Retinal pigment epithelial cell (primary cell): ENCODE measurements at regions not wholly inside any gene's neighbourhood (a gene's known extent, or its start where the extent isn't known, plus 50 kb on each side); places are given as distances from the start of the nearest gene placed in this dataset.
"Not testable (repeated sequence)": the region's sequence is repeated elsewhere in the genome, so short reads cannot be mapped to it uniquely, and the experiment has no call there.

Source experiments
- DNase-seq: peaks from one replicate; pipeline ENCODE4 v3.0.0-alpha.2; 2010; ENCODE audit warnings: low read depth
- H3K4me3 ChIP-seq: 2 replicates; pipeline ENCODE4 v1.5.1; 2011; ENCODE audit warnings: mild to moderate bottlenecking, low read length, control low read depth, moderate library complexity
- TF ChIP-seq, protein P1 (sequence below): conservative IDR thresholded peaks from 2 replicates; pipeline ENCODE4 v1.5.1; 2011; ENCODE audit warnings: low read depth, low read length, control low read depth, inconsistent platforms

GRCh38 chr4:97270051-97270450, 873.2 kb downstream of the STPG2 start:
- TF ChIP-seq, protein P1, sequence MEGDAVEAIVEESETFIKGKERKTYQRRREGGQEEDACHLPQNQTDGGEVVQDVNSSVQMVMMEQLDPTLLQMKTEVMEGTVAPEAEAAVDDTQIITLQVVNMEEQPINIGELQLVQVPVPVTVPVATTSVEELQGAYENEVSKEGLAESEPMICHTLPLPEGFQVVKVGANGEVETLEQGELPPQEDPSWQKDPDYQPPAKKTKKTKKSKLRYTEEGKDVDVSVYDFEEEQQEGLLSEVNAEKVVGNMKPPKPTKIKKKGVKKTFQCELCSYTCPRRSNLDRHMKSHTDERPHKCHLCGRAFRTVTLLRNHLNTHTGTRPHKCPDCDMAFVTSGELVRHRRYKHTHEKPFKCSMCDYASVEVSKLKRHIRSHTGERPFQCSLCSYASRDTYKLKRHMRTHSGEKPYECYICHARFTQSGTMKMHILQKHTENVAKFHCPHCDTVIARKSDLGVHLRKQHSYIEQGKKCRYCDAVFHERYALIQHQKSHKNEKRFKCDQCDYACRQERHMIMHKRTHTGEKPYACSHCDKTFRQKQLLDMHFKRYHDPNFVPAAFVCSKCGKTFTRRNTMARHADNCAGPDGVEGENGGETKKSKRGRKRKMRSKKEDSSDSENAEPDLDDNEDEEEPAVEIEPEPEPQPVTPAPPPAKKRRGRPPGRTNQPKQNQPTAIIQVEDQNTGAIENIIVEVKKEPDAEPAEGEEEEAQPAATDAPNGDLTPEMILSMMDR = no peak
- no peak overlapping the region for H3K4me3 ChIP-seq
- DNase-seq = no peak

DNA sequence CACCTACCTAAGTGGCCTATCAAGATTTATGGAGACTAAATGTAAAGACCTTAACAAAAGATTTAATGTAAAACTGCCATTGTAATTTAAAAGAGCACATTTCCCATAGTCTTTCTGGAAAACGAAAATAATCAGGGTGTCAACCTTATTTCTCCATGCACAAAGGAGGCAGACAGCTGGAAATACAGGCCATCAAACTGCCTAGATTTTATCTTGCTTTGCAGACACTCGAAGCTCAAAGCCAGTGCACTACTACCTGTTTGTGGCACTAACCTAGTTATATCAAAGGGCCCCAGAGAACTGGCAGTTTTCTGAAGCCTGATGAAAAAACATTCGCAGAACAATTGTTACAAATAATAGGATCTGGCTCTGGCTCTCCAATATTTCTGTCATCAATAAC, 863.9 kb downstream of the STPG2 start:
- DNase-seq = no peak
- no peak overlapping the region for H3K4me3 ChIP-seq
- TF ChIP-seq, protein P1 = no peak

- no peak for DNase-seq
- TF ChIP-seq, protein P1 = no peak
- no peak overlapping the region for H3K4me3 ChIP-seq
Measured at GRCh38 chr4:97300561-97300960, 842.7 kb downstream of the STPG2 start.

DNA sequence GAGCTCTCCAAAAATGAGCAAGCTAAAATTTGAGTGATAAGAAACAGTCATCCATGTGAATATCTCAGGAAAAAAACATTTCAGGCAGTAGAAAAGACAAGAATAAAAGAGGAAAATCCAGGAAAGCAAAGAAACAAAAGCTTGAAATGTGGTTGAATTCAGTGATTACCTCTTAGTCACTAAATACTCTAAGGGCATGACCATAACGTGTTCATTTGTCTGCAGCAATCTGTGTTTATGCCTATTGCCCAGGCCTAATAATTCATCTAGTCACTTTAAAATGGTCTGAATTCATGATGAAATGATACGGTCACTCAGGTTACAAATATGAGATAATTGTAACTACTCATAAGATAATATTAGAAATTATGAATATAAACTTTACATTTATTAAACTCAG, 837.9 kb downstream of the STPG2 start:
- TF ChIP-seq, protein P1 = no peak
- DNase-seq = no peak

DNA sequence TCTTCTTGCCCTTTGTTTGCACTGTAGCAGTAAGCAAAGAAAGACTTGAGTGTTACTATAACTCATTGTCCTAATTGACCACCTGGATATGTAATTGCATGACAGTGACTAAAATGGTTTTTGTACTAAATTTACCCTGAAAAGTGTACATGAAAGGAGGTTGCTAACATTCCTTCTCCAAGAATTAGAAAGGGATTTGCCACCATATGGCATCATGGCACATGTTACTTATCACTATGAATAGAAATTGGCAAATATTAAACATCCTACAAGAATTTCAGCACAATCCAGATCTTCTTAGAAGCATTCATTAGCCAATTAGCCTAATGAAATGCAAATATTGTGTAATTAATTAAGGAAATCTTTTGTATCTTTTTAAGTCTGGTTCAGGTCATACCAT, 834.2 kb downstream of the STPG2 start:
- TF ChIP-seq, protein P1 = no peak
- H3K4me3 ChIP-seq = no peak overlapping the region
- DNase-seq = no peak

More for the DNA sequence above, 837.9 kb downstream of the STPG2 start:
- no peak overlapping the region for H3K4me3 ChIP-seq

DNA sequence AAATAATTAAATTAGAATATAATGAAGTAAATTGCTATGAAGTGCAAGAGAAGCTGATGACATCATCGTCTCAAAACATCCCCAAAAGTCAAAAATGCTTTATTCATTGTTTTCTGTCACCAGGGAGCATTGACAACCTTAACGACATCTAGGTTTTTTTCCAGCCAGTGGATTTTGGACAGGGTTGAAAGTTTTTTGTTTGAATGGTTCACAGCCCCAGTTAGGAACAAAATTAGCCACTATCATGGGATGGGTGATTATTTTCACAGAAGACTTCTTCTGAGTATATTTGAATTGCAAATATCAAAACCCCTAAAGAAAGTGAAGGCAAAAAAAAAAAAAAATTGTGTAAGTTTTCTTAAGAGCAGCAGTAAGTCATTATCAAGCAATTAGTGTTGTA, 826.1 kb downstream of the STPG2 start:
- no peak overlapping the region for H3K4me3 ChIP-seq
- DNase-seq = no peak
- TF ChIP-seq, protein P1 = no peak

GRCh38 chr4:97317671-97318070, 825.6 kb downstream of the STPG2 start:
- no peak overlapping the region for H3K4me3 ChIP-seq
- DNase-seq = no peak
- TF ChIP-seq, protein P1 = no peak

GRCh38 chr4:97325751-97326150, 817.5 kb downstream of the STPG2 start:
- not testable (repeated sequence) for DNase-seq, H3K4me3 ChIP-seq
